Fibroblast of lung (primary cell): ENCODE measurements at regions not wholly inside any gene's neighbourhood (a gene's known extent, or its start where the extent isn't known, plus 50 kb on each side); places are given as distances from the start of the nearest gene placed in this dataset.

Experiments
- DNase-seq, 2 donors: peaks; one replicate each; pipeline versions ENCODE4 v3.0.0 to v3.0.0-alpha.2; 2010; ENCODE audit warnings: low read depth in 2 of 2
- H2AFZ ChIP-seq: 2 replicates; pipeline ENCODE4 v1.5.1; 2012; ENCODE audit warnings: low read length, control low read depth, inconsistent platforms
- H3K27ac ChIP-seq: 2 replicates; pipeline ENCODE4 v1.5.1; 2011; ENCODE audit warnings: low read length, control low read depth; ENCODE audit not compliant: insufficient read depth
- H3K27me3 ChIP-seq: 2 replicates; pipeline ENCODE4 v1.5.1; 2011; ENCODE audit warnings: mild to moderate bottlenecking, low read length; ENCODE audit not compliant: control insufficient read depth, insufficient read depth
- H3K36me3 ChIP-seq: 2 replicates; pipeline ENCODE4 v1.5.1; 2011; ENCODE audit warnings: low read length; ENCODE audit not compliant: control insufficient read depth, insufficient read depth
- H3K4me1 ChIP-seq: 2 replicates; pipeline ENCODE4 v1.5.1; 2011; ENCODE audit warnings: low read length; ENCODE audit not compliant: control insufficient read depth, insufficient read depth; ENCODE audit errors: extremely low read depth
- H3K4me2 ChIP-seq: 2 replicates; pipeline ENCODE4 v1.5.1; 2011; ENCODE audit warnings: low read length, control low read depth; ENCODE audit not compliant: insufficient read depth; ENCODE audit errors: extremely low read depth
- H3K4me3 ChIP-seq, 4 experiments: fragments of 200-600 bp in 1 of 4; sonication (generic) in 1 of 4; replicated peaks in 1 of 4; 2 replicates each; pipeline ENCODE4 v1.5.1; 2011 to 2016; ENCODE audit warnings: low read length in 4 of 4, low read depth in 3 of 4, mild to moderate bottlenecking in 3 of 4, control low read depth in 2 of 4, inconsistent platforms in 1 of 4, mixed read lengths in 1 of 4; ENCODE audit not compliant: insufficient read depth in 1 of 4; ENCODE audit errors: control extremely low read depth in 1 of 4
- H3K79me2 ChIP-seq: 2 replicates; pipeline ENCODE4 v1.5.1; 2012; ENCODE audit warnings: mild to moderate bottlenecking, low read length, inconsistent platforms; ENCODE audit not compliant: control insufficient read depth, insufficient read depth
- H3K9ac ChIP-seq: 2 replicates; pipeline ENCODE4 v1.5.1; 2011; ENCODE audit warnings: mild to moderate bottlenecking, low read length, control low read depth; ENCODE audit not compliant: insufficient read depth
- H3K9me3 ChIP-seq: 2 replicates; pipeline ENCODE4 v1.5.1; 2012; ENCODE audit warnings: low read depth, low read length; ENCODE audit not compliant: control insufficient read depth, insufficient read depth
- H4K20me1 ChIP-seq: 2 replicates; pipeline ENCODE4 v1.5.1; 2011; ENCODE audit warnings: low read length; ENCODE audit not compliant: control insufficient read depth, insufficient read depth; ENCODE audit errors: extremely low read depth
- EZH2 ChIP-seq: IDR thresholded peaks from 2 replicates; pipeline ENCODE4 v1.5.1; 2012; ENCODE audit warnings: low read length, control low read depth, mild to moderate bottlenecking; ENCODE audit errors: missing control alignments
- TF ChIP-seq, protein P1 (sequence below), 2 donors: IDR thresholded peaks in 1 of 2; conservative IDR thresholded peaks in 1 of 2; 1 replicate in 1 of 2; 2 replicates in 1 of 2; pipeline ENCODE4 v1.5.1; 2011 to 2012; ENCODE audit warnings: low read length in 2 of 2, control low read depth in 1 of 2, inconsistent platforms in 1 of 2, low read depth in 1 of 2, mild to moderate bottlenecking in 1 of 2

DNA sequence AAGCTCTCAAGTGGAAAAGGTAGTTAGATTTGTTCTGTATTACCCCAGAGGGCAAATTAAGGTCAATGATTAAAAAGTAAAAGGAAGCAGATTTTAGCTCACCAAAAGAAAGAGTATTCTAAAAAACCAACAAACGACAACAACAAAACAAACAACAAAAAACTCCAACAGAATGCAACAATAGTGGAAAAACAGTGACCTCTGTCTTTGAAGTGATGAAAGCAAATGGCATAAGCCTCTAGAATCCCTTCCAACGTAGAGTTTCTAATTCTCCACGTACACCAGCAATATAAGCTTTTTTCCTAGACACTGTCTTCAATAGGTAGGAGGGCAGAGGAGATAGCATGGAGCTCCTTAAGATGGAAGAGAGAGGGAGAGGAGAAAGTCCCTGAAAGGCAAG lies 359.1 kb downstream of the TTLL7 start:
- no peaks in the 10 kb centered on the region for H4K20me1 ChIP-seq
- no peak overlapping the region for H2AFZ ChIP-seq
- H3K9ac ChIP-seq, result no peak overlapping the region
- no peaks in the 10 kb centered on the region for H3K27me3 ChIP-seq
- H3K79me2 ChIP-seq, result no peaks in the 10 kb centered on the region
- no peaks in the 10 kb centered on the region for H3K9me3 ChIP-seq
- H3K4me3 ChIP-seq, result no peak overlapping the region
- H3K4me2 ChIP-seq, result no peak overlapping the region
- H3K27ac ChIP-seq, result no peak overlapping the region
- H3K4me1 ChIP-seq, result no peaks in the 10 kb centered on the region
- no peak for TF ChIP-seq EZH2
- TF ChIP-seq, protein P1, sequence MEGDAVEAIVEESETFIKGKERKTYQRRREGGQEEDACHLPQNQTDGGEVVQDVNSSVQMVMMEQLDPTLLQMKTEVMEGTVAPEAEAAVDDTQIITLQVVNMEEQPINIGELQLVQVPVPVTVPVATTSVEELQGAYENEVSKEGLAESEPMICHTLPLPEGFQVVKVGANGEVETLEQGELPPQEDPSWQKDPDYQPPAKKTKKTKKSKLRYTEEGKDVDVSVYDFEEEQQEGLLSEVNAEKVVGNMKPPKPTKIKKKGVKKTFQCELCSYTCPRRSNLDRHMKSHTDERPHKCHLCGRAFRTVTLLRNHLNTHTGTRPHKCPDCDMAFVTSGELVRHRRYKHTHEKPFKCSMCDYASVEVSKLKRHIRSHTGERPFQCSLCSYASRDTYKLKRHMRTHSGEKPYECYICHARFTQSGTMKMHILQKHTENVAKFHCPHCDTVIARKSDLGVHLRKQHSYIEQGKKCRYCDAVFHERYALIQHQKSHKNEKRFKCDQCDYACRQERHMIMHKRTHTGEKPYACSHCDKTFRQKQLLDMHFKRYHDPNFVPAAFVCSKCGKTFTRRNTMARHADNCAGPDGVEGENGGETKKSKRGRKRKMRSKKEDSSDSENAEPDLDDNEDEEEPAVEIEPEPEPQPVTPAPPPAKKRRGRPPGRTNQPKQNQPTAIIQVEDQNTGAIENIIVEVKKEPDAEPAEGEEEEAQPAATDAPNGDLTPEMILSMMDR (conservative IDR thresholded peaks at IDR 0.05 in 1 of 2, IDR thresholded peaks at IDR 0.05 in 1 of 2; ENCODE audit: low read depth in 1 of 2, low read length in 2 of 2), result no peak
- H3K36me3 ChIP-seq, result no peaks in the 10 kb centered on the region
- no peak for DNase-seq

- H3K79me2 ChIP-seq, result no peaks in the 10 kb centered on the region
- no peak overlapping the region for H3K4me3 ChIP-seq
- H3K4me1 ChIP-seq, result no peaks in the 10 kb centered on the region
- no peaks in the 10 kb centered on the region for H3K9me3 ChIP-seq
- no peak overlapping the region for H2AFZ ChIP-seq
- no peak for DNase-seq
- no peak for TF ChIP-seq EZH2
- TF ChIP-seq, protein P1 (conservative IDR thresholded peaks at IDR 0.05 in 1 of 2, IDR thresholded peaks at IDR 0.05 in 1 of 2; ENCODE audit: low read depth in 1 of 2, low read length in 2 of 2), result no peak
- H3K27ac ChIP-seq, result no peak overlapping the region
- no peak overlapping the region for H3K4me2 ChIP-seq
- no peaks in the 10 kb centered on the region for H3K36me3 ChIP-seq
- H4K20me1 ChIP-seq, result no peaks in the 10 kb centered on the region
- H3K27me3 ChIP-seq, result no peaks in the 10 kb centered on the region
- H3K9ac ChIP-seq, result no peak overlapping the region
Observed at GRCh38 chr1:83637586-83637985, 361.3 kb downstream of the TTLL7 start.

- H3K4me3 ChIP-seq, result no peak overlapping the region
- H3K27ac ChIP-seq, result no peak overlapping the region
- H3K4me1 ChIP-seq, result no peaks in the 10 kb centered on the region
- TF ChIP-seq EZH2, result no peak
- TF ChIP-seq, protein P1 (conservative IDR thresholded peaks at IDR 0.05 in 1 of 2, IDR thresholded peaks at IDR 0.05 in 1 of 2; ENCODE audit: low read depth in 1 of 2, low read length in 2 of 2), result no peak
- no peak overlapping the region for H2AFZ ChIP-seq
- DNase-seq, result no peak
- no peaks in the 10 kb centered on the region for H3K79me2 ChIP-seq
- no peak overlapping the region for H3K9ac ChIP-seq
- H4K20me1 ChIP-seq, result no peaks in the 10 kb centered on the region
- H3K4me2 ChIP-seq, result no peak overlapping the region
- no peaks in the 10 kb centered on the region for H3K36me3 ChIP-seq
- no peaks in the 10 kb centered on the region for H3K9me3 ChIP-seq
- H3K27me3 ChIP-seq, result no peaks in the 10 kb centered on the region
Observed at GRCh38 chr1:83637009-83637408, 361.9 kb downstream of the TTLL7 start.
